GM19467 (cell line): ENCODE measurements at regions not wholly inside any gene's neighbourhood (a gene's known extent, or its start where the extent isn't known, plus 50 kb on each side); places are given as distances from the start of the nearest gene placed in this dataset.

Experiments
- ATAC-seq: cut with Tn5 transposase; IDR thresholded peaks from one replicate; pipeline ENCODE4 v1.9.1; 2021; ENCODE audit warnings: mild to moderate bottlenecking, moderate library complexity; ENCODE audit not compliant: unreplicated experiment

DNA sequence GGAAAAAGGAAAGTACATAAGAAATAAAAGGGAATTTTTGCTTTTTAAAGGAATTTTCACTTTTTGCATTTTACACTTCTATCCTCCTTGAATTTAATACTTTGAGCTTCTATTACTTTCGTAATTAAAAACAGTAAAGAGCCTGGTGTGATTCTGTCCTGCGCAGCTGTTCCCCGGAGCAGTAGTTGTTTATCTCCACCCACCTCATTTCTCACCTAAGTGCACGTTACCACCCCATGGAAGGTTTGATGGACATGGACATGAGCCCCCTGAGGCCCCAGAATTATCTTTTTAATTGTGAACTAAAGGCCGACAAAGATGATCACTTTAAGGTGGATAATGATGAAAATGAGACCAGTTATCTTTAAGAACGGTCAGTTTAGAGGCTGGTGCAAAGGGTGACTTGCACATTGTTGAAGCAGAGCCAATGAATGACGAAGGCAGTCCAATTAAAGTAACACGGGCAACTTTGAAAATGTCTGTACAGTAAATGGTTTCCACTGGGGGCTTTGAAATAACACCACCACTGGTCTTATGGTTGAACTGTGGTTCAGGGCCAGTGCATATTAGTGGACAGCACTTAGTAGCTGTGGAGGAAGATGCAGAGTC, 52.1 kb upstream of the TEX13D start:
- no peak for ATAC-seq

DNA sequence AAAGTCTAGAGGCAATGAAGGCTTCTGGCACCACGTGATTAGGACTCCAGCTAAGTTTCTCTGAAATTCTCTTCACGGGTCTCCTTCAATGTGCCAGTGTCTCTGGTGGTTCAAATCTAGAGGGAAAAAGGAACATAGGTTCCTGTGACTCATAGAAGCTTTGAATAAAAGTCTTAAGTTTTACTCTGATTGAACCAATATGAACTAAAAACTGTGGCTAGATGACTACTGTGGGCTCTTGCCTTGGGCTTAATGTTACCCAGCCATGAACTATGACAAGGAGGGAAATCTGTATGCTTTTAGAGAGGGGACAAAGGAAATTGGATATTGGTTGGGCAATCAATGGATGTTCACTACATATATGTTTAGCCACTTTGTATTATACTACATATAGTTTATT, 49.9 kb upstream of the TEX13D start:
- ATAC-seq, result no peak
